Neutrophil (primary cell): ENCODE measurements at regions not wholly inside any gene's neighbourhood (a gene's known extent, or its start where the extent isn't known, plus 50 kb on each side); places are given as distances from the start of the nearest gene placed in this dataset.
"Not testable (repeated sequence)": the region's sequence is repeated elsewhere in the genome, so short reads cannot be mapped to it uniquely, and the experiment has no call there.

Experiments
- H3K27ac ChIP-seq: fragments of 200-600 bp; sonication (generic); 2 replicates; pipeline ENCODE4 v1.5.1; 2016; ENCODE audit warnings: mild to moderate bottlenecking, moderate library complexity
- H3K27me3 ChIP-seq: fragments of 200-600 bp; sonication (generic); 2 replicates; pipeline ENCODE4 v1.6.0; 2016; ENCODE audit warnings: mild to moderate bottlenecking
- H3K36me3 ChIP-seq: fragments of 200-600 bp; sonication (generic); 2 replicates; pipeline ENCODE4 v1.5.1; 2017
- H3K4me1 ChIP-seq, 2 experiments: fragments of 200-600 bp in 1 of 2; sonication (generic) in 1 of 2; 1 replicate in 1 of 2; 2 replicates in 1 of 2; pipeline versions ENCODE4 v1.5.1 to v1.6.1; 2013 to 2016; ENCODE audit warnings: low read depth in 1 of 2, low read length in 1 of 2, mild to moderate bottlenecking in 1 of 2, moderate library complexity in 1 of 2; ENCODE audit not compliant: control insufficient read depth in 1 of 2, insufficient read depth in 1 of 2
- H3K4me3 ChIP-seq, 2 experiments: fragments of 200-600 bp in 1 of 2; sonication (generic) in 1 of 2; 1 replicate in 1 of 2; 2 replicates in 1 of 2; pipeline ENCODE4 v1.5.1; 2013 to 2016; ENCODE audit warnings: low read depth in 1 of 2, low read length in 1 of 2, mild to moderate bottlenecking in 1 of 2, moderate library complexity in 1 of 2
- H3K9me3 ChIP-seq: fragments of 200-600 bp; sonication (generic); 2 replicates; pipeline ENCODE4 v1.5.1; 2016
- TF ChIP-seq, protein P1 (sequence below): fragments of 200-600 bp; sonication (generic); IDR thresholded peaks from 2 replicates; pipeline ENCODE4 v1.5.1; 2016; ENCODE audit warnings: antibody characterized with exemption

DNA sequence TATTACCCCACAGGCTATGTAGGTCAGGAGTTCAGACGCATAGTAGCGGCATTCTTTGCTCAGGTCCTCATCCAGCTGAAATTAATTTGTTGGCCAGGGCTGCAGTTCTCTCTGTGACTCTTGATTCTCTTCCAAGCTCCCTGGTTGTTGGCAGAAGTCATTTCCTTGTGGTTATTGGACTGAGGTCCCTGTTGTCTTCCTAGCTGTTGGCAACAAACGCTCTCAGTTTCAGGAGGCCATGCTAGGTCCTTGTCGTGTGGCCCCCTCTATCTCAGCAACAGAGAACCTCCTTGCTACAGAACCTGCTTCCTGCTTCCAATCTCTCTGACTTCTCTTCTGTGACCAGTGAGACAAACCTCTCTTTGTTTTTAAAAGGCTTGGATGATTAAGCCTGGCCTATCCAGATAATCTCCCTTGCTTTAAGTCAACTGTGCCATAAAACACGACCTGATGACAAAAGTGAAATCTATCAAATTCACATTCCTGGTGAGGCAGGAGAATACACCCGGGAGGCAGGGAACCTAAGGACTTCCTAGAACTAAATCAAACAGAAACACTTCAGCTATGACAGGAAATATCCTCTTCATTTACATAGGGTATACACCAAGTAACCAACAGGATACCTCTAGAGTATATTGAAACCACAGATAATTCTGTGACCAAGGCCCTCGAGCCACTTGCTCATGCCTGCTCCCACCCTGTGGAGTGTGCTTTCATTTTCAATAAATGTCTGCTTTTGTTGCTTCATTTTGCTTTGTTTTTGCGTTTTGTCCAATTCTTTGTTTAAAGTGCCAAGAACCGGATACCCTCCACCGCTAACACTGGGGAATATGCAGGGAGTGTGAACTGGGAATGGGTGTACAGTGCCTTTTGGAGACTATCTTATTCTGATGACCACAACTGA, 196.0 kb downstream of the BTBD3 start:
- H3K27ac ChIP-seq: no peak overlapping the region
- no peak overlapping the region for H3K4me3 ChIP-seq
- H3K9me3 ChIP-seq: no peaks in the 10 kb centered on the region
- TF ChIP-seq, protein P1, sequence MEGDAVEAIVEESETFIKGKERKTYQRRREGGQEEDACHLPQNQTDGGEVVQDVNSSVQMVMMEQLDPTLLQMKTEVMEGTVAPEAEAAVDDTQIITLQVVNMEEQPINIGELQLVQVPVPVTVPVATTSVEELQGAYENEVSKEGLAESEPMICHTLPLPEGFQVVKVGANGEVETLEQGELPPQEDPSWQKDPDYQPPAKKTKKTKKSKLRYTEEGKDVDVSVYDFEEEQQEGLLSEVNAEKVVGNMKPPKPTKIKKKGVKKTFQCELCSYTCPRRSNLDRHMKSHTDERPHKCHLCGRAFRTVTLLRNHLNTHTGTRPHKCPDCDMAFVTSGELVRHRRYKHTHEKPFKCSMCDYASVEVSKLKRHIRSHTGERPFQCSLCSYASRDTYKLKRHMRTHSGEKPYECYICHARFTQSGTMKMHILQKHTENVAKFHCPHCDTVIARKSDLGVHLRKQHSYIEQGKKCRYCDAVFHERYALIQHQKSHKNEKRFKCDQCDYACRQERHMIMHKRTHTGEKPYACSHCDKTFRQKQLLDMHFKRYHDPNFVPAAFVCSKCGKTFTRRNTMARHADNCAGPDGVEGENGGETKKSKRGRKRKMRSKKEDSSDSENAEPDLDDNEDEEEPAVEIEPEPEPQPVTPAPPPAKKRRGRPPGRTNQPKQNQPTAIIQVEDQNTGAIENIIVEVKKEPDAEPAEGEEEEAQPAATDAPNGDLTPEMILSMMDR: no peak
- H3K4me1 ChIP-seq: no peaks in the 10 kb centered on the region
- no peaks in the 10 kb centered on the region for H3K36me3 ChIP-seq
- H3K27me3 ChIP-seq: no peaks in the 10 kb centered on the region

DNA sequence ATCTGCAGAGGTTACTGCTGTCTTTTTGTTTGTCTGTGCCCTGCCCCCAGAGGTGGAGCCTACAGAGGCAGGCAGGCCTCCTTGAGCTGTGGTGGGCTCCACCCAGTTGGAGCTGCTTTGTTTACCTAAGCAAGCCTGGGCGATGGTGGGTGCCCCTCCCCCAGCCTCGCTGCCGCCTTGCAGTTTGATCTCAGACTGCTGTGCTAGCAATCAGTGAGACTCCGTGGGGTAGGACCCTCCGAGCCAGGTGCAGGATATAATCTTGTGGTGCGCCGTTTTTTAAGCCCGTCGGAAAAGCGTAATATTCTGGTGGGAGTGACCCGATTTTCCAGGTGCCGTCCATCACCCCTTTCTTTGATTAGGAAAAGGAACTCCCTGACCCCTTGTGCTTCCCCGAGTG, 211.4 kb downstream of the BTBD3 start:
- not testable (repeated sequence) for H3K27me3 ChIP-seq, H3K4me3 ChIP-seq, H3K27ac ChIP-seq, H3K36me3 ChIP-seq, H3K4me1 ChIP-seq, H3K9me3 ChIP-seq

DNA sequence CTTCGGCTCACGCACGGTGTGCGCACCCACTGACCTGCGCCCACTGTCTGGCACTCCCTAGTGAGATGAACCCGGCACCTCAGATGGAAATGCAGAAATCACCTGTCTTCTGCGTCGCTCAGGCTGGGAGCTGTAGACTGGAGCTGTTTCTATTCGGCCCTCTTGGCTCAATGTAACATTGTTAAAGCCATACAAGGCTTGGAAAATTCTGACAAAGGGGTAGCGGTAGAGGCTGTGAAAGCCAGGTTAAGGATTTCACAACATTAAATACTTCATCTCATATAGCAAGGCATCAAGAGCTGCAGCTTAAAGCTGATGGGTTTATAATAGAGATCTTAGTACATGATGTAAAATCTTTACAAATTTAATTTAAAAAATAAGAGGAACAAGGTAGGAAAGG, 211.8 kb downstream of the BTBD3 start:
- not testable (repeated sequence) for H3K27me3 ChIP-seq, H3K36me3 ChIP-seq, H3K4me1 ChIP-seq, H3K4me3 ChIP-seq, H3K9me3 ChIP-seq, H3K27ac ChIP-seq

- Histone ChIP-seq H3K27ac (no peak overlapping the region), H3K9me3 (no peaks in the 10 kb centered on the region), H3K4me1 (no peaks in the 10 kb centered on the region), H3K4me3 (no peak overlapping the region), H3K36me3 (no peaks in the 10 kb centered on the region), H3K27me3 (no peaks in the 10 kb centered on the region)
- TF ChIP-seq, protein P1: no peak
These were observed 213.1 kb downstream of the BTBD3 start for GRCh38 chr20:12130781-12131180.

GRCh38 chr20:12133553-12133952, 215.9 kb downstream of the BTBD3 start:
- no peaks in the 10 kb centered on the region for H3K36me3 ChIP-seq
- no peaks in the 10 kb centered on the region for H3K4me1 ChIP-seq
- no peak overlapping the region for H3K27ac ChIP-seq
- TF ChIP-seq, protein P1: no peak
- H3K4me3 ChIP-seq: no peak overlapping the region
- no peaks in the 10 kb centered on the region for H3K27me3 ChIP-seq
- H3K9me3 ChIP-seq: no peaks in the 10 kb centered on the region

DNA sequence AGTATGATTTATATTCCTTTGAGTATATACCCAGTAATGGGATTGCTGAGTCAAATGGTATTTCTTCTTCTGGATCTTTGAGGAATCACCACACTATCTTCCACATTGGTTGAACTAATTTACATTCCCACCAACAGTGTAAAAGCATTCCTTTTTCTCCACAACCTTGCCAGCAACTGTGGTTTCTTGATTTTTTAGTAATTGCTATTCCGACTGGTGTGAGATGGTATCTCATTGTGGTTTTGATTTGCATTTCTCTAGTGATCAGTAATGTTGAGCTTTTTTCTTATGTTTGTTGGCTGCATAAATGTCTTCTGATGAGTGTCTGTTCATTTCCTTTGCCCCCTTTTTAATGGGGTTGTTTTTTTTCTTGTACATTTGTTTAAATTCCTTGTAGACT, 228.3 kb downstream of the BTBD3 start:
- H3K4me1 ChIP-seq, H3K27ac ChIP-seq, H3K4me3 ChIP-seq, H3K9me3 ChIP-seq, H3K27me3 ChIP-seq, H3K36me3 ChIP-seq: not testable (repeated sequence)

GRCh38 chr20:12152996-12153395, 235.3 kb downstream of the BTBD3 start:
- TF ChIP-seq, protein P1: no peak
- Histone ChIP-seq H3K27ac (no peak overlapping the region), H3K27me3 (no peaks in the 10 kb centered on the region)

More at GRCh38 chr20:12152996-12153395, 235.3 kb downstream of the BTBD3 start:
- Histone ChIP-seq H3K4me1 (no peaks in the 10 kb centered on the region), H3K9me3 (no peaks in the 10 kb centered on the region), H3K4me3 (no peak overlapping the region), H3K36me3 (no peaks in the 10 kb centered on the region)
